Upper lobe of left lung (tissue), 6 donors: ENCODE measurements at regions not wholly inside any gene's neighbourhood (a gene's known extent, or its start where the extent isn't known, plus 50 kb on each side); places are given as distances from the start of the nearest gene placed in this dataset.

Experiments used
- ATAC-seq, 2 donors: fragments of 200-7000 bp; cut with Tn5 transposase; one replicate each; pipeline ENCODE4 v1.9.1; 2022; ENCODE audit warnings: mild to moderate bottlenecking in 2 of 2, moderate library complexity in 2 of 2; ENCODE audit not compliant: low FRiP score in 2 of 2
- DNase-seq, 2 donors: peaks; one replicate each; pipeline ENCODE4 v3.0.0-alpha.2; 2019 to 2020
- H3K27ac ChIP-seq, 4 donors: fragments of 200-600 bp; sonication (generic); one replicate each; pipeline ENCODE4 v1.5.1; 2016 to 2019
- H3K27me3 ChIP-seq, 4 donors: fragments of 200-600 bp; sonication (generic); one replicate each; pipeline ENCODE4 v1.5.1; 2017 to 2019
- H3K36me3 ChIP-seq, 4 donors: fragments of 200-600 bp; sonication (generic); one replicate each; pipeline ENCODE4 v1.5.1; 2016 to 2019
- H3K4me1 ChIP-seq, 4 donors: fragments of 200-600 bp; sonication (generic); one replicate each; pipeline ENCODE4 v1.5.1; 2018 to 2019
- H3K4me3 ChIP-seq, 4 donors: fragments of 200-600 bp; sonication (generic); one replicate each; pipeline ENCODE4 v1.5.1; 2017 to 2019; ENCODE audit warnings: mild to moderate bottlenecking in 2 of 4, moderate library complexity in 1 of 4
- H3K9me3 ChIP-seq, 4 donors: fragments of 200-600 bp; sonication (generic); one replicate each; pipeline ENCODE4 v1.5.1; 2018 to 2019
- CTCF ChIP-seq, 6 experiments: fragments of 450-650 bp in 4 of 6; fragments of 200-600 bp in 2 of 6; sonication (generic) in 2 of 6; IDR thresholded peaks; one replicate each; pipeline ENCODE4 v1.5.1; 2016 to 2019; ENCODE audit warnings: antibody characterized with exemption in 6 of 6
- EP300 ChIP-seq, 4 donors: sonication (generic); formaldehyde crosslinking; IDR thresholded peaks; one replicate each; pipeline ENCODE4 v1.5.1; 2017; ENCODE audit warnings: antibody characterized with exemption in 4 of 4, control low read depth in 2 of 4
- POLR2A ChIP-seq, 4 donors: fragments of 450-650 bp; IDR thresholded peaks; one replicate each; pipeline ENCODE4 v1.5.1; 2016 to 2017; ENCODE audit warnings: antibody characterized with exemption in 4 of 4, mild to moderate bottlenecking in 2 of 4
- POLR2AphosphoS5 ChIP-seq, 2 donors: sonication (generic); formaldehyde crosslinking; IDR thresholded peaks; one replicate each; pipeline ENCODE4 v1.5.1; 2017; ENCODE audit warnings: antibody characterized with exemption in 2 of 2
- WGBS, 2 donors: methylation state at CpG; one replicate each; pipeline ENCODE4 v1.1.5; 2017 to 2018; 5-methylcytosine and 5-hydroxymethylcytosine counted together
- donor health status: DM: no; HTN: no; CAD: no; lungs with moderate emphysema.
- donor health status: DM: no; HTN: yes; CAD: no; lungs with severe emphysema.

DNA sequence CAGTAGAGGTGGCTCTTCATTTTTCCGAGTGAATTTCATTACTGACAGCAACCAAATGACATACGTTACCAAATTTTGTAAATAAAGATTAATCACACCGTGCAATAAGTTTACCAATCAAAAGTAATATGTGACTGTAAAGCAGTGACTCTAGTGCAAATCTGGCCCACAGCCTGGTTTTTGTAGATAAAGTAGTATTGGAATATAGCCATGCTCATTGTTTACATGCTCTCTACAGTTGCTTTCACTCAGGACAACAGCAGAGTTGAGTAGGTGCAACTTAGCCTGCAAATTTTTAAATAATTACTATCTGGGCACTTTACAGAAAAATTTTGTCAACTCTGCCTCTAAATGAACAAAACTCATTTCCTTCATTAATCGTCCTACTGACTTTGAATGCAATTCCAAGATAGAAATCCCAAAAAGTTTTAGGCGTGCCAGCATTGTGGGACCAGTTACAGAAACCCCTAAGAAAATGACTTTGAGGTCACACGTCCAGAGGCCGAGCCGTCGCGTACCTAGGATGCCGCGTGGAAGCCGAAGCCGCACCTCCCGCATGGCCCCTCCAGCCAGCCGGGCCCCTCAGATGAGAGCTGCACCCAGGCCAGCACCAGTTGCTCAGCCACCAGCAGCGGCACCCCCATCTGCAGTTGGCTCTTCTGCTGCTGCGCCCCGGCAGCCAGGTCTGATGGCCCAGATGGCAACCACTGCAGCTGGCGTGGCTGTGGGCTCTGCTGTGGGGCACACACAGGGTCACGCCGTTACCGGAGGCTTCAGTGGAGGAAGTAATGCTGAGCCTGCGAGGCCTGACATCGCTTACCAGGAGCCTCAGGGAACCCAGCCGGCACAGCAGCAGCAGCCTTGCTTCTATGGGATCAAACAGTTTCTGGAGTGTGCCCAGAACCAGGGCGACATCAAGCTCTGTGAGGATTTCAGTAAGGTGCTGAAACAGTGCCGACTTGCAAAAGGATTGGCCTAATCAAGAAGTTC is 180.7 kb upstream of the TLE4 start:
- Histone ChIP-seq H3K4me1 (no peaks in the 10 kb centered on the region), H3K4me3 (no peak overlapping the region), H3K27me3 (no peaks in the 10 kb centered on the region), H3K9me3 (no peaks in the 10 kb centered on the region), H3K27ac (no peak overlapping the region), H3K36me3 (no peaks in the 10 kb centered on the region)
- peak in 1 of 2 donors; percentile 66 for DNase-seq
- TF ChIP-seq POLR2AphosphoS5 (IDR thresholded peaks at IDR 0.05) (no peak), CTCF (IDR thresholded peaks at IDR 0.05) (no peak), EP300 (IDR thresholded peaks at IDR 0.05) (no peak), POLR2A (IDR thresholded peaks at IDR 0.05) (no peak)
- WGBS, 2 donors: 71 to 89% methylated on average over 21 to 25 of the region's 28 CpGs
- no peak for ATAC-seq

DNA sequence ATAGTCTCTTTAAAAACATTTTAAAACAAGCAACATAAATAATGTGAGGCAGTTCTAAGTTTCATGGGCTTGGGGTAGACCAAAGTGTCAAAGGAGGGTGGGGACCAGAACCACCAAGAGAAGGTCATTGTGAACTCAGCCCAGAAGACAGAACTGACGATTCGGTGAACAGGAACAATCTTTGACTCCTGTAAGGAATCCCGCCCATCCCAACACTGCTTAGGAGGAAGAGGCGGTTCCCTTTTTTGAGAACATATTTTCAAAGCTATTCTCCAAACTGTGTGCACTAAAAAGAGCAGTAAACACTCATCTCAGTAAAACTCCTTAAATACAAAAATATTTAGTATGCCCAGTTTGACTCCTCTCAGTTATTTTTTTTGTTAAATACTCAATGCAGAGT is 176.5 kb upstream of the TLE4 start:
- H3K36me3 ChIP-seq: no peaks in the 10 kb centered on the region
- no peaks in the 10 kb centered on the region for H3K27me3 ChIP-seq
- H3K4me3 ChIP-seq: no peak overlapping the region
- H3K4me1 ChIP-seq: no peaks in the 10 kb centered on the region
- no peak for DNase-seq
- no peak overlapping the region for H3K27ac ChIP-seq
- ATAC-seq: no peak
- WGBS, 2 donors: 68 to 70% methylated on average over 4 of the region's 4 CpGs
- TF ChIP-seq EP300 (IDR thresholded peaks at IDR 0.05): no peak
- TF ChIP-seq CTCF (IDR thresholded peaks at IDR 0.05): no peak
- TF ChIP-seq POLR2A (IDR thresholded peaks at IDR 0.05): no peak
- no peak for TF ChIP-seq POLR2AphosphoS5 (IDR thresholded peaks at IDR 0.05)
- no peaks in the 10 kb centered on the region for H3K9me3 ChIP-seq

DNA sequence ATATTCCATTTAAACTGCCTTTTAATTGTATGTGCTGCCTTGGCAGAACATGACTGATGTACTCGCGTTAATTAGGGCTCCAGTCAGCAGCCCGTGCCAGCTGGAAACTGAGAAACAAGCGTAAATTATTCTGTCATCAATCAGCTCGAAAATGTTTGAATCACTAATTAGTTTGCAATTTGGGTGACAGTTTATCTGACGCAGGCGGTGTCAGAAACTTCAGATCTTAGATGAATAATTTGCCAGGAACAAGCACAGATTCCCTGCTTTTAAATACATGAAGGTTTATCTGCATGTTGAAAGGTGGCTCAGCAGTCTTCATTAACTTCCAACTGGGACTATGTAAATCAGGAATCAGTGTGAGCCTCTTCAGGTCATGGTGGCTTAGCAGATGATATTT is 176.0 kb upstream of the TLE4 start:
- no peak for DNase-seq
- WGBS, 2 donors: 59 to 69% methylated on average over 7 of the region's 7 CpGs
- Histone ChIP-seq H3K9me3 (no peaks in the 10 kb centered on the region), H3K4me1 (no peaks in the 10 kb centered on the region), H3K4me3 (no peak overlapping the region), H3K27me3 (no peaks in the 10 kb centered on the region), H3K36me3 (no peaks in the 10 kb centered on the region), H3K27ac (no peak overlapping the region)
- TF ChIP-seq CTCF (IDR thresholded peaks at IDR 0.05): no peak
- TF ChIP-seq POLR2AphosphoS5 (IDR thresholded peaks at IDR 0.05): no peak
- TF ChIP-seq POLR2A (IDR thresholded peaks at IDR 0.05): no peak
- TF ChIP-seq EP300 (IDR thresholded peaks at IDR 0.05): no peak
- ATAC-seq: no peak

DNA sequence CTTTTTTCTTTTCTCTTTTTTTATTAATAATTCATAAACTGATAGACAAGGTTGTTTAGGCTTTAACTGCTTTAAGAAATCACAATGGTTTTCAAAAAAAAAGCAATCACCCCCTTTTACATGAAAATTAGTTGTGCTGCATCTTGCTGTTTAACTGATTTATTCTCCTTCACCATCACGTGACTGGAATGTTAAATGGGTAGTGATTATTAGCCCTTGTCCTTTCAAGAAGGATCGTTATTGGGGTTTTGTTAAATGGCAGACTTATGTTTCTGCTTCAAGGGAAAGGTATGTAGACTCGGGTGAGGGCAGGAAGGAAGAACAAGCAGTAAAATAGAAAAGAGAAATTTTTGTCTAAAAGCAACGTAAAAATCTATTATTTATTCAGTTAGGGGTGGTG is 175.6 kb upstream of the TLE4 start:
- Histone ChIP-seq H3K27me3 (no peaks in the 10 kb centered on the region), H3K27ac (no peak overlapping the region), H3K4me1 (no peaks in the 10 kb centered on the region), H3K4me3 (no peak overlapping the region), H3K36me3 (no peaks in the 10 kb centered on the region), H3K9me3 (no peaks in the 10 kb centered on the region)
- 81% methylated on average over 4 of the region's 4 CpGs for WGBS, 2 donors
- ATAC-seq (no peak), DNase-seq (no peak)
- no peak for TF ChIP-seq POLR2A (IDR thresholded peaks at IDR 0.05)
- TF ChIP-seq POLR2AphosphoS5 (IDR thresholded peaks at IDR 0.05): no peak

- Histone ChIP-seq H3K9me3 (no peaks in the 10 kb centered on the region), H3K27ac (no peak overlapping the region), H3K4me3 (no peak overlapping the region), H3K36me3 (no peaks in the 10 kb centered on the region), H3K4me1 (no peaks in the 10 kb centered on the region), H3K27me3 (no peaks in the 10 kb centered on the region)
- WGBS, 2 donors: 89 to 100% methylated on average over 2 of the region's 2 CpGs
- no peak for TF ChIP-seq POLR2AphosphoS5 (IDR thresholded peaks at IDR 0.05)
- DNase-seq: no peak
- ATAC-seq: no peak
These were observed 168.3 kb upstream of the TLE4 start for GRCh38 chr9:79403495-79403894.

- no peak for ATAC-seq
- no peaks in the 10 kb centered on the region for H3K36me3 ChIP-seq
- no peaks in the 10 kb centered on the region for H3K9me3 ChIP-seq
- H3K27ac ChIP-seq: no peak overlapping the region
- WGBS, 2 donors: 85% methylated on average over 1 of the region's 1 CpG
- no peak for TF ChIP-seq EP300 (IDR thresholded peaks at IDR 0.05)
- TF ChIP-seq POLR2A (IDR thresholded peaks at IDR 0.05): no peak
- TF ChIP-seq POLR2AphosphoS5 (IDR thresholded peaks at IDR 0.05): no peak
- TF ChIP-seq CTCF (IDR thresholded peaks at IDR 0.05): no peak
- H3K4me1 ChIP-seq: no peaks in the 10 kb centered on the region
- no peak overlapping the region for H3K4me3 ChIP-seq
- DNase-seq: no peak
- H3K27me3 ChIP-seq: no peaks in the 10 kb centered on the region
These were observed 163.6 kb upstream of the TLE4 start for GRCh38 chr9:79408200-79408599.
